NB4 (cell line): ENCODE measurements at regions not wholly inside any gene's neighbourhood (a gene's known extent, or its start where the extent isn't known, plus 50 kb on each side); places are given as distances from the start of the nearest gene placed in this dataset.

ENCODE experiments used
- DNase-seq: peaks from one replicate; pipeline ENCODE4 v3.0.0; 2010; ENCODE audit warnings: low read depth
- H3K4me3 ChIP-seq: one replicate; pipeline ENCODE4 v1.5.1; 2011; ENCODE audit warnings: mild to moderate bottlenecking, low read depth, low read length, moderate library complexity
- MYC ChIP-seq: IDR thresholded peaks from 2 replicates; pipeline ENCODE4 v1.6.1; 2011; ENCODE audit warnings: low read depth, low read length
- POLR2A ChIP-seq: IDR thresholded peaks from 2 replicates; pipeline ENCODE4 v1.6.1; 2011; ENCODE audit warnings: mild to moderate bottlenecking; ENCODE audit not compliant: insufficient read length; ENCODE audit errors: extremely low read depth
- TF ChIP-seq, protein P1 (sequence below): IDR thresholded peaks from 2 replicates; pipeline ENCODE4 v1.6.1; 2011; ENCODE audit warnings: low read depth, low read length
- TF ChIP-seq, protein P2 (sequence below): IDR thresholded peaks from one replicate; pipeline ENCODE4 v1.5.1; 2012; ENCODE audit warnings: low read depth, low read length

DNA sequence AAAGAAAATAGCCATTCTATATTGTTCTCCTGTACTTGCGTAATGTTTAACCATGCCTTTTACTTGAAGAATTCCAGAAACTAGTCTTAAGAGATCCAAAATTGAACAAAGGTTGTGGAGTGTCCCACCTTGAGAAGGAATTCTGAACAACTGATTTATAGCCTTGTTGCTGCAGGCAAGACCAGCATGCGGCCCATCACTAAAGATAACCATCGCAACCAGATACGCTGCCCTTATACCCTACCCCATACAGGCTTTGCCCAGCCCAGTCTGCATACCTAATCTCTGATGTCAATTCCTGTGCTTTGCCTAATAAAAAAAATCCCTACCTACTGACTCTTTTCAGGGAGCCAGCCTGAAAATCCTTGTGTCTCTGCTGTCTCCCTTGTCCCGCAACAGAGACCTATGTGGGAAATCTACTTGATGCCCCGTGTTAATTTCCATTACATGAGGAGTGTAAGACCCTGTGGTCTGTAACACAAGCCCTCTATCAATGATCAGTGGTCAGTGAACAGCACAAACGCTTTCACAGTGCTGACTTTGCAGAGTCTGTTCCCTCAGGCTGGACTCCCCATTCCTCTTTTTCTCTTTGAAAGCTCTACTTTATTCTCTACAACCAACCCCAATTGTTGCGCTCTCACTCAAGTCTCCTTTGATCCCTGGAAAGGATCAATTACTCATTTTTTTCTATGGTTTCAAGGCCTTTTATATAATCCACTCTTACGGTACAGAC lies 125.7 kb upstream of the BTBD3 start:
- H3K4me3 ChIP-seq, result no peak overlapping the region
- no peak for DNase-seq
- TF ChIP-seq, protein P1, sequence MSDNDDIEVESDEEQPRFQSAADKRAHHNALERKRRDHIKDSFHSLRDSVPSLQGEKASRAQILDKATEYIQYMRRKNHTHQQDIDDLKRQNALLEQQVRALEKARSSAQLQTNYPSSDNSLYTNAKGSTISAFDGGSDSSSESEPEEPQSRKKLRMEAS, result no peak
- TF ChIP-seq MYC (no peak), POLR2A (no peak)
- TF ChIP-seq, protein P2, sequence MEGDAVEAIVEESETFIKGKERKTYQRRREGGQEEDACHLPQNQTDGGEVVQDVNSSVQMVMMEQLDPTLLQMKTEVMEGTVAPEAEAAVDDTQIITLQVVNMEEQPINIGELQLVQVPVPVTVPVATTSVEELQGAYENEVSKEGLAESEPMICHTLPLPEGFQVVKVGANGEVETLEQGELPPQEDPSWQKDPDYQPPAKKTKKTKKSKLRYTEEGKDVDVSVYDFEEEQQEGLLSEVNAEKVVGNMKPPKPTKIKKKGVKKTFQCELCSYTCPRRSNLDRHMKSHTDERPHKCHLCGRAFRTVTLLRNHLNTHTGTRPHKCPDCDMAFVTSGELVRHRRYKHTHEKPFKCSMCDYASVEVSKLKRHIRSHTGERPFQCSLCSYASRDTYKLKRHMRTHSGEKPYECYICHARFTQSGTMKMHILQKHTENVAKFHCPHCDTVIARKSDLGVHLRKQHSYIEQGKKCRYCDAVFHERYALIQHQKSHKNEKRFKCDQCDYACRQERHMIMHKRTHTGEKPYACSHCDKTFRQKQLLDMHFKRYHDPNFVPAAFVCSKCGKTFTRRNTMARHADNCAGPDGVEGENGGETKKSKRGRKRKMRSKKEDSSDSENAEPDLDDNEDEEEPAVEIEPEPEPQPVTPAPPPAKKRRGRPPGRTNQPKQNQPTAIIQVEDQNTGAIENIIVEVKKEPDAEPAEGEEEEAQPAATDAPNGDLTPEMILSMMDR, result no peak

DNA sequence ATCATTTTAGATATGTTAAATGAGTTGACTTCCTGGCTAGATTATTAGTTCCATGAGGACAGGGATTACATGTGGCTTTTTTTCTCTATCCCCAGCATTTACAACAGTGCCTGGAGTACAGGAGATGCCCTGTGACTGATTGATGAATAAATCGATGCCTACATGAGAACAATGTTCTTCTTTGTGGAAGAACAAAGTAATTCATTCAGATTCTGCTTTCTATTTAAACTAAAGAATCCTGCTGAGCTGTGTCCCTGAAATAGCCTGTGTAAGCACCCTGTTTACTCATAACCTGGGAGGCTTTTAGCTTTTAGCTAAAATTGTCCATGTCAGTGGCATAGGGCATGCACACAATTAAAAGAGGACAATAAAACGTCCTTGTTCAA lies 125.1 kb upstream of the BTBD3 start:
- TF ChIP-seq, protein P2, result no peak
- TF ChIP-seq, protein P1, result no peak
- TF ChIP-seq MYC (no peak), POLR2A (no peak)
- no peak for DNase-seq
- no peak overlapping the region for H3K4me3 ChIP-seq

DNA sequence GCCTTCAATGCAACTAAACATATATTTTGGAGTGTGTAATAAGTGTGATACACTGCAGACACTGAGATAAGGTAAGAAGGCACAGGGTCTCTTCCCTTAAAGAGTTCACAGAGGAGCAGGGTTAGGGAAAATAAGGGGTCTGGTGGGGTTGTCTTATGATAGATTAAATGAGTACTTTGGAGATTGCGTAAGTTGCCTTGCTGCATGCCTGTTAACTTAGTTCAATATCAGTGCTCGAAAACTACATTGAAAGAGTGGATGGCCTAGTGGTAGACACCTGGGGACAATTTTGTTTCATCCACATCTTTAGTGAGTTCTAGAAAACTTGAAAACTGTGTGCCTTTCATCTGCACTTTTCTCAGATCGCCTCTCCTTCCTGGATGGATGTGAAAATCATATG lies 123.2 kb upstream of the BTBD3 start:
- H3K4me3 ChIP-seq, result no peak overlapping the region
- DNase-seq, result no peak
- TF ChIP-seq POLR2A (no peak), MYC (no peak)
- TF ChIP-seq, protein P2, result no peak
- TF ChIP-seq, protein P1, result no peak

DNA sequence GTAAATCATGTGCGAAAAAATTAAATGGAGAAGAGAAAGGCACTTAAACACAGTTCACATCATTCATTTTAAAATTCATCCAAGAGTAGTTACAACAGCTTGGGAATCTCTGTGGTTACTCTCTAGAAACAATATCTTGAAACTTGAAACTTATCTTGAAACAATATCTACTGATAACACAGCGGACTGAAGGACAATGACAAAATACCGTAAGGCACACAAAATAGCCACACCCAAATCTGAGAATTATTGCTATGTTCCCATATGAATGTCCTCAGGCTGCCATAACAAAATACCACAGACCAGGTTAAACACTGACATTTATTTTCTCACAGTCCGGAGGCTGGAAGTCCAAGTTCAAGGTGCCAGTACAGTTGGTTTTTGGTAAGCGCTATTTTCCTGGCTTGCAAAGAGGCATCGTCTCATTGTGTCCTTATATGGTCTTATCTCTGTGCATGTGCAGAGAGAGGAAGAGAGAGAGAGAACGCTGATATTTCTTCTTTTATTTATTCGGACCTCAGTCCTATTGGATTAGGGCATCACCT lies 122.5 kb upstream of the BTBD3 start:
- DNase-seq, result no peak
- TF ChIP-seq, protein P1, result no peak
- TF ChIP-seq POLR2A (no peak), MYC (no peak)
- TF ChIP-seq, protein P2, result no peak
- no peak overlapping the region for H3K4me3 ChIP-seq

DNA sequence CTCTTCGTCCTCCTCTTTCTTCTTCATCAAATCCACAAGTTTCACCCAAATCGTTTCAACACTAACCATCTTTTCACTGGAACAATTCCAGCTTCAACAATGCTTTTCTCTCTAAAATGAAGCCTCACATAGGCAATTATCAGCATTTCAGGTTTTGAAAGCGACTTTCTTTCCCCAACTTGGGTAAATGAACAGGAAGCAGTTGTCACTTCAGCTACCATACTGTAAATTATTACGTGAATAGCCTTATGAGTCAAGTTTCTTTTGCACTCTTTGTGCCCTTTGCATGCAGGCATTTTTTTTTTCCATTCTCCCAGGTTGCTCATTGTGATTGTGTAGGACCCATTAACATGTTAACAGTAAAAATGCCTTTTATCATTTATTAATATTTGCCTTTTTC lies 121.7 kb upstream of the BTBD3 start:
- TF ChIP-seq MYC, result no peak
- TF ChIP-seq, protein P1, result no peak
- TF ChIP-seq, protein P2, result no peak
- TF ChIP-seq POLR2A, result no peak
- no peak for DNase-seq

More for the DNA sequence above, 121.7 kb upstream of the BTBD3 start:
- H3K4me3 ChIP-seq, result no peak overlapping the region
